ENCODE measurements at regions not wholly inside any gene's neighbourhood (a gene's known extent, or its start where the extent isn't known, plus 50 kb on each side); places are given as distances from the start of the nearest gene placed in this dataset.

GRCh38 chr12:47025349-47025748 lies 54.1 kb upstream of the PCED1B start:
- no peak overlapping the region for H3K4me3 ChIP-seq
- no peak for DNase-seq (ENCODE audit: low spot score in 2 of 2)
- no peak overlapping the region for H3K27ac ChIP-seq
- TF ChIP-seq CTCF (IDR thresholded peaks at IDR 0.05), result no peak
- peaks cover 0 to 3% of the 10 kb centered on the region in 2 donors for H3K4me1 ChIP-seq
- no peaks in the 10 kb centered on the region for H3K9me3 ChIP-seq
- no peaks in the 10 kb centered on the region for H3K27me3 ChIP-seq
- no peaks in the 10 kb centered on the region for H3K36me3 ChIP-seq
- intact Hi-C loops (cut with DNase I), result loop anchor here (10.0 kb wide), 1 partner anchor 901 kb away; no protein-coding TSS in a partner anchor

- H3K27me3 ChIP-seq, result no peaks in the 10 kb centered on the region
- no peak overlapping the region for H3K27ac ChIP-seq
- peaks cover 0 to 3% of the 10 kb centered on the region in 2 donors for H3K4me1 ChIP-seq
- no peaks in the 10 kb centered on the region for H3K9me3 ChIP-seq
- H3K4me3 ChIP-seq, result no peak overlapping the region
- H3K36me3 ChIP-seq, result no peaks in the 10 kb centered on the region
- no peak for TF ChIP-seq CTCF (IDR thresholded peaks at IDR 0.05)
- DNase-seq (ENCODE audit: low spot score in 2 of 2), result no peak
- intact Hi-C loops (cut with DNase I), result loop anchor here (10.0 kb wide), 1 partner anchor 901 kb away; no protein-coding TSS in a partner anchor
Observed at GRCh38 chr12:47025798-47026197, 53.6 kb upstream of the PCED1B start.

- TF ChIP-seq CTCF (IDR thresholded peaks at IDR 0.05), result no peak
- Histone ChIP-seq H3K27me3 (no peaks in the 10 kb centered on the region), H3K36me3 (no peaks in the 10 kb centered on the region), H3K27ac (no peak overlapping the region), H3K9me3 (no peaks in the 10 kb centered on the region), H3K4me1 (peaks cover 0 to 3% of the 10 kb centered on the region in 2 donors), H3K4me3 (no peak overlapping the region)
- intact Hi-C loops (cut with DNase I), result loop anchor here (10.0 kb wide), 1 partner anchor 901 kb away; no protein-coding TSS in a partner anchor
- DNase-seq (ENCODE audit: low spot score in 2 of 2), result no peak
Observed at GRCh38 chr12:47026291-47026690, 53.1 kb upstream of the PCED1B start.

All from ascending aorta (tissue), 2 donors.